CD4-positive, alpha-beta T cell treated with Interleukin-6 for 4 hours (primary cell): ENCODE measurements at regions not wholly inside any gene's neighbourhood (a gene's known extent, or its start where the extent isn't known, plus 50 kb on each side); places are given as distances from the start of the nearest gene placed in this dataset.

Experiments
- DNase-seq: peaks from one replicate; pipeline ENCODE4 v3.0.0-alpha.2; 2020; ENCODE audit warnings: mixed read lengths

- no peak for DNase-seq
Observed at GRCh38 chr20:52294106-52294628, 102.6 kb upstream of the ZFP64 start.

GRCh38 chr20:52291109-52291508 lies 99.5 kb upstream of the ZFP64 start:
- DNase-seq: no peak

- DNase-seq: no peak
Observed at GRCh38 chr20:52290569-52290968, 99.0 kb upstream of the ZFP64 start.

GRCh38 chr20:52289956-52290565 lies 98.5 kb upstream of the ZFP64 start:
- DNase-seq: no peak

GRCh38 chr20:52280407-52280806 lies 88.8 kb upstream of the ZFP64 start:
- no peak for DNase-seq

GRCh38 chr20:52279706-52280105 lies 88.1 kb upstream of the ZFP64 start:
- no peak for DNase-seq

- DNase-seq: no peak
Observed at GRCh38 chr20:52275181-52275691, 83.7 kb upstream of the ZFP64 start.

- no peak for DNase-seq
Observed at GRCh38 chr20:52270696-52271095, 79.1 kb upstream of the ZFP64 start.

- no peak for DNase-seq
Observed at GRCh38 chr20:52270001-52270606, 78.5 kb upstream of the ZFP64 start.

GRCh38 chr20:52269321-52269720 lies 77.7 kb upstream of the ZFP64 start:
- no peak for DNase-seq

GRCh38 chr20:52268184-52268749 lies 76.7 kb upstream of the ZFP64 start:
- no peak for DNase-seq

- no peak for DNase-seq
Observed at GRCh38 chr20:52267418-52267817, 75.8 kb upstream of the ZFP64 start.

GRCh38 chr20:52263757-52264156 lies 72.2 kb upstream of the ZFP64 start:
- no peak for DNase-seq

- DNase-seq: no peak
Observed at GRCh38 chr20:52261792-52262191, 70.2 kb upstream of the ZFP64 start.

GRCh38 chr20:52259295-52259694 lies 67.7 kb upstream of the ZFP64 start:
- DNase-seq: no peak

GRCh38 chr20:52256454-52256853 lies 64.9 kb upstream of the ZFP64 start:
- DNase-seq: no peak

GRCh38 chr20:52252664-52253063 lies 61.1 kb upstream of the ZFP64 start:
- DNase-seq: no peak

- DNase-seq: no peak
Observed at GRCh38 chr20:52251827-52252226, 60.2 kb upstream of the ZFP64 start.

- no peak for DNase-seq
Observed at GRCh38 chr20:52251136-52251700, 59.6 kb upstream of the ZFP64 start.

- DNase-seq: no peak
Observed at GRCh38 chr20:52247548-52247947, 56.0 kb upstream of the ZFP64 start.

GRCh38 chr20:52246366-52246765 lies 54.8 kb upstream of the ZFP64 start:
- DNase-seq: no peak

- DNase-seq: no peak
Observed at GRCh38 chr20:52244702-52245101, 53.1 kb upstream of the ZFP64 start.

- DNase-seq: no peak
Observed at GRCh38 chr20:52242237-52243230, 51.0 kb upstream of the ZFP64 start.
